Psoas muscle (tissue), 7 donors: ENCODE measurements at regions not wholly inside any gene's neighbourhood (a gene's known extent, or its start where the extent isn't known, plus 50 kb on each side); places are given as distances from the start of the nearest gene placed in this dataset.

Source experiments
- ATAC-seq, 4 donors: fragments of 200-7000 bp; cut with Tn5 transposase; one replicate each; pipeline ENCODE4 v1.9.1; 2020; ENCODE audit warnings: moderate library complexity in 3 of 4, mild to moderate bottlenecking in 2 of 4
- DNase-seq, 2 donors: peaks; one replicate each; pipeline ENCODE4 v3.0.0-alpha.2; 2020
- H3K27ac ChIP-seq: fragments of 200-600 bp; one replicate; pipeline ENCODE4 v1.8.0; 2022
- H3K27me3 ChIP-seq, 3 donors: fragments of 200-600 bp in 1 of 3; one replicate each; pipeline versions ENCODE4 v1.6.1 to v1.8.0; 2013 to 2022; ENCODE audit warnings: low read length in 2 of 3, mild to moderate bottlenecking in 2 of 3, moderate library complexity in 1 of 3; ENCODE audit not compliant: insufficient read depth in 3 of 3
- H3K36me3 ChIP-seq, 2 donors: fragments of 200-600 bp in 1 of 2; one replicate each; pipeline versions ENCODE4 v1.6.1 to v1.8.0; 2013 to 2022; ENCODE audit warnings: low read depth in 1 of 2, mild to moderate bottlenecking in 1 of 2, moderate library complexity in 1 of 2; ENCODE audit not compliant: insufficient read depth in 1 of 2
- H3K4me1 ChIP-seq: fragments of 200-600 bp; one replicate; pipeline ENCODE4 v1.8.0; 2022
- H3K4me3 ChIP-seq: fragments of 200-600 bp; one replicate; pipeline ENCODE4 v1.8.0; 2022; ENCODE audit warnings: mild to moderate bottlenecking
- H3K9me3 ChIP-seq: fragments of 200-600 bp; one replicate; pipeline ENCODE4 v1.8.0; 2022
- CTCF ChIP-seq: fragments of 200-600 bp; IDR thresholded peaks from one replicate; pipeline ENCODE4 v1.8.0; 2022; ENCODE audit warnings: antibody characterized with exemption
- WGBS, 3 donors: extraction: QIAGEN DNeasy Blood & Tissue Kit; methylation state at CpG; one replicate each; pipeline versions ENCODE4 v1.1.6 to v1.1.7; 2013; 5-methylcytosine and 5-hydroxymethylcytosine counted together
- intact Hi-C, 2 donors: fragments of 100-400 bp; cut with DNase I; formaldehyde crosslinking; loops; one replicate each; pipeline versions ENCODE4 v1.11.0 to v1.14.2; 2022
- donor health status: healthy with polysubstance abuse.
- donor health status: DM: no; HTN: no; CAD: no; lungs with moderate emphysema.
- donor health status: Bipolar disorder and iron deficiency.
- donor health status: healthy.
- donor health status: DM: yes; HTN: yes; CAD: no.
- donor health status: DM: no; HTN: no; CAD: no.
- donor health status: DM: yes; HTN: yes; CAD: no.

- no peak overlapping the region for H3K27ac ChIP-seq
- no peaks in the 10 kb centered on the region for H3K4me1 ChIP-seq
- DNase-seq, result no peak
- no peaks in the 10 kb centered on the region for H3K9me3 ChIP-seq
- intact Hi-C loops, result no loop called here
- no peak for ATAC-seq
- no peaks in the 10 kb centered on the region for H3K27me3 ChIP-seq
- no peak overlapping the region for H3K4me3 ChIP-seq
- H3K36me3 ChIP-seq, result no peaks in the 10 kb centered on the region
- TF ChIP-seq CTCF, result no peak
Measured at GRCh38 chr18:71966791-71967190, 577.4 kb downstream of the CBLN2 start.

- no peaks in the 10 kb centered on the region for H3K9me3 ChIP-seq
- no peak for DNase-seq
- H3K4me3 ChIP-seq, result no peak overlapping the region
- H3K27ac ChIP-seq, result no peak overlapping the region
- H3K4me1 ChIP-seq, result no peaks in the 10 kb centered on the region
- no peaks in the 10 kb centered on the region for H3K36me3 ChIP-seq
- no peak for TF ChIP-seq CTCF
- H3K27me3 ChIP-seq, result no peaks in the 10 kb centered on the region
- 46 to 53% (median 50%) methylated on average over 2 of the region's 2 CpGs for WGBS, 3 donors
- no peak for ATAC-seq
- intact Hi-C loops, result no loop called here
Measured at GRCh38 chr18:71958605-71959004, 585.5 kb downstream of the CBLN2 start.

GRCh38 chr18:71951001-71951400, 593.1 kb downstream of the CBLN2 start:
- 64 to 74% (median 72%) methylated on average over 6 of the region's 6 CpGs for WGBS, 3 donors
- DNase-seq, result no peak
- H3K27ac ChIP-seq, result no peak overlapping the region
- TF ChIP-seq CTCF, result no peak
- ATAC-seq, result no peak
- no peaks in the 10 kb centered on the region for H3K4me1 ChIP-seq
- H3K4me3 ChIP-seq, result no peak overlapping the region
- intact Hi-C loops, result no loop called here
- H3K27me3 ChIP-seq, result no peaks in the 10 kb centered on the region
- H3K9me3 ChIP-seq, result no peaks in the 10 kb centered on the region
- no peaks in the 10 kb centered on the region for H3K36me3 ChIP-seq

- DNase-seq, result no peak
- H3K4me1 ChIP-seq, result no peaks in the 10 kb centered on the region
- ATAC-seq, result no peak
- H3K27ac ChIP-seq, result no peak overlapping the region
- TF ChIP-seq CTCF, result no peak
- WGBS, 3 donors, result 73 to 79% (median 74%) methylated on average over 1 of the region's 1 CpG
- intact Hi-C loops, result no loop called here
- no peaks in the 10 kb centered on the region for H3K9me3 ChIP-seq
- no peak overlapping the region for H3K4me3 ChIP-seq
- no peaks in the 10 kb centered on the region for H3K27me3 ChIP-seq
- no peaks in the 10 kb centered on the region for H3K36me3 ChIP-seq
Measured at GRCh38 chr18:71942433-71942832, 601.7 kb downstream of the CBLN2 start.

GRCh38 chr18:71939483-71939882, 604.7 kb downstream of the CBLN2 start:
- no peaks in the 10 kb centered on the region for H3K36me3 ChIP-seq
- no peaks in the 10 kb centered on the region for H3K4me1 ChIP-seq
- H3K4me3 ChIP-seq, result no peak overlapping the region
- H3K9me3 ChIP-seq, result no peaks in the 10 kb centered on the region
- no peaks in the 10 kb centered on the region for H3K27me3 ChIP-seq
- intact Hi-C loops, result no loop called here
- DNase-seq (no peak), ATAC-seq (no peak)
- TF ChIP-seq CTCF, result no peak
- H3K27ac ChIP-seq, result no peak overlapping the region
